Activated T-cell treated with anti-CD3 and anti-CD28 coated beads, Interleukin-2, amount 50 U/mL, for 1 hour (primary cell): ENCODE measurements at regions not wholly inside any gene's neighbourhood (a gene's known extent, or its start where the extent isn't known, plus 50 kb on each side); places are given as distances from the start of the nearest gene placed in this dataset.

Experiments
- DNase-seq: peaks from one replicate; pipeline ENCODE4 v3.0.0-alpha.2; 2020

GRCh38 chr2:71888751-71889445 is 258.8 kb downstream of the CYP26B1 start:
- DNase-seq = no peak

- no peak for DNase-seq
Measured at GRCh38 chr2:71887196-71887595, 260.5 kb downstream of the CYP26B1 start.

GRCh38 chr2:71886241-71886640 is 261.4 kb downstream of the CYP26B1 start:
- no peak for DNase-seq

- no peak for DNase-seq
Measured at GRCh38 chr2:71884303-71885042, 263.2 kb downstream of the CYP26B1 start.

- no peak for DNase-seq
Measured at GRCh38 chr2:71882949-71883472, 264.7 kb downstream of the CYP26B1 start.

GRCh38 chr2:71882236-71882946 is 265.3 kb downstream of the CYP26B1 start:
- no peak for DNase-seq

- DNase-seq = no peak
Measured at GRCh38 chr2:71880846-71881610, 266.6 kb downstream of the CYP26B1 start.

GRCh38 chr2:71880287-71880686 is 267.4 kb downstream of the CYP26B1 start:
- DNase-seq = no peak

- DNase-seq = no peak
Measured at GRCh38 chr2:71879509-71880184, 268.0 kb downstream of the CYP26B1 start.

- DNase-seq = no peak
Measured at GRCh38 chr2:71878626-71879508, 268.8 kb downstream of the CYP26B1 start.

GRCh38 chr2:71877636-71878035 is 270.0 kb downstream of the CYP26B1 start:
- no peak for DNase-seq

- no peak for DNase-seq
Measured at GRCh38 chr2:71876542-71877451, 270.9 kb downstream of the CYP26B1 start.

GRCh38 chr2:71872466-71873051 is 275.1 kb downstream of the CYP26B1 start:
- no peak for DNase-seq

GRCh38 chr2:71865391-71865965 is 282.2 kb downstream of the CYP26B1 start:
- no peak for DNase-seq

GRCh38 chr2:71864085-71864484 is 283.6 kb downstream of the CYP26B1 start:
- no peak for DNase-seq

GRCh38 chr2:71863396-71863795 is 284.3 kb downstream of the CYP26B1 start:
- no peak for DNase-seq

GRCh38 chr2:71862921-71863320 is 284.7 kb downstream of the CYP26B1 start:
- DNase-seq = no peak

- DNase-seq = no peak
Measured at GRCh38 chr2:71861186-71862160, 286.2 kb downstream of the CYP26B1 start.
